Mammary epithelial cell (primary cell): ENCODE measurements at regions not wholly inside any gene's neighbourhood (a gene's known extent, or its start where the extent isn't known, plus 50 kb on each side); places are given as distances from the start of the nearest gene placed in this dataset.

ENCODE experiments used
- CTCF ChIP-seq, 2 donors: IDR thresholded peaks in 1 of 2; conservative IDR thresholded peaks in 1 of 2; 2 replicates each; pipeline ENCODE4 v1.5.1; 2011 to 2012; ENCODE audit warnings: inconsistent platforms in 2 of 2, low read length in 2 of 2, mild to moderate bottlenecking in 2 of 2, control low read depth in 1 of 2, low read depth in 1 of 2; ENCODE audit not compliant: insufficient read depth in 1 of 2; ENCODE audit errors: extremely low read depth in 1 of 2
- EZH2 ChIP-seq: IDR thresholded peaks from 2 replicates; pipeline ENCODE4 v1.6.1; 2012; ENCODE audit warnings: low read length, inconsistent platforms, borderline replicate concordance

GRCh38 chrX:13165266-13166189 lies 121.1 kb upstream of the FAM9C start:
- no peak for TF ChIP-seq CTCF (conservative IDR thresholded peaks at IDR 0.05 in 1 of 2, IDR thresholded peaks at IDR 0.05 in 1 of 2; ENCODE audit: extremely low read depth in 1 of 2, insufficient read depth in 1 of 2, low read depth in 1 of 2, low read length in 2 of 2)
- TF ChIP-seq EZH2, result no peak
